RPMI8226 (cell line): ENCODE measurements at regions not wholly inside any gene's neighbourhood (a gene's known extent, or its start where the extent isn't known, plus 50 kb on each side); places are given as distances from the start of the nearest gene placed in this dataset.
"Not testable (repeated sequence)": the region's sequence is repeated elsewhere in the genome, so short reads cannot be mapped to it uniquely, and the experiment has no call there.

Experiments
- DNase-seq: peaks from one replicate; pipeline ENCODE4 v3.0.0-alpha.2; 2015

DNA sequence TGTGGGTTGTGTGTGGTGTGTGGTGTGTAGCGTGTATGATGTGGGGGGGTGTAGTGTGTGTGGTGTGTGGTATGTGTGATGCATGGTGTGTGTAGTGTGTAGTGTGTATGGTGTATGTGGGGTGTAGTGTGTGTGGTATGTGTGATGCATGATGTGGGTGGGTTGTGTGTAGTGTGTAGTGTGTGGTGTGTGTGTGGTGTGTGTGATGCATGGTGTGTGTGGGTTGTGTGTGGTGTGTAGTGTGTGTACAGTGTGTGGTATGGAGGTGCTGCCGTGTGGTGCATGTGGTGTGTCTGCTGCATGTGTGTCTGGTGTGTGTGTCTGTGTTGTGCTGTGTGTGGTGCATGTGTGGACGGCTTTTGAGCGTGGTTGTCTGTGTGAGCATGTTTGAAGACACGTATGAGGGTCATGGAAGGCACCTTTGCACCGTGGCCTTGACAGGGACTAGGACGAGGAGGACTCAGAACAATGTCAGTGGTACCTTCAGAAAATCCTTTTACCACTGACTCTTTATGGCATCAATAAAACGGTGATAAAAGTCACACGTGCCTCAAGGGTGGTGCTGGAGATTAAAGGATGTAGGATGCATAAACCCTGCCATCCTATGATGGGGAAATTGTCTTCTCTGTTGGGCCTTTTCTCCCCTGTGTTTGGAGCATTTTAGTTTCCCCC, 328.7 kb upstream of the B3GAT1 start:
- no peak for DNase-seq

DNA sequence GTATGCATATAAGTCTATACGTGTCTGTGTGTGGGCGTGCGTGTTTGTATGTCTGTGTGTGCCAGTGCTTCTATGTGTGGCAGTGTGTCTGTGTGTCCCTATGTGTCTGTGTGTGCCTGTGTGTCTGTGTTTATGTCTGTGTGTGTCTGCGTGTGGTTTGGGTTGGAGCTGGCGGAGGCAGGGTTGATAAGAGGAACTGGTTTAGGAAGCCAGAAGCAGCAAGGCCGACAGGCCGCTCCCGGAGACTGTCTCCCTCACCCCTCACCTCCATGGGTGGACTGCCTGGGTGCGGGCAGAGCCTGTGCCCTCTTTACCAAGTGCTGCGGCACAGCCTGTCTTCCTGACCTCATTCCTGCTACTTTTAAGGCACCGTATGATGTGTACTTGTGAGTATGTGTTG, 327.1 kb upstream of the B3GAT1 start:
- no peak for DNase-seq

GRCh38 chr11:134738581-134738980, 326.5 kb upstream of the B3GAT1 start:
- no peak for DNase-seq

- no peak for DNase-seq
Observed at GRCh38 chr11:134737563-134738510, 325.8 kb upstream of the B3GAT1 start.

- DNase-seq, result no peak
Observed at GRCh38 chr11:134736251-134736947, 324.4 kb upstream of the B3GAT1 start.

DNA sequence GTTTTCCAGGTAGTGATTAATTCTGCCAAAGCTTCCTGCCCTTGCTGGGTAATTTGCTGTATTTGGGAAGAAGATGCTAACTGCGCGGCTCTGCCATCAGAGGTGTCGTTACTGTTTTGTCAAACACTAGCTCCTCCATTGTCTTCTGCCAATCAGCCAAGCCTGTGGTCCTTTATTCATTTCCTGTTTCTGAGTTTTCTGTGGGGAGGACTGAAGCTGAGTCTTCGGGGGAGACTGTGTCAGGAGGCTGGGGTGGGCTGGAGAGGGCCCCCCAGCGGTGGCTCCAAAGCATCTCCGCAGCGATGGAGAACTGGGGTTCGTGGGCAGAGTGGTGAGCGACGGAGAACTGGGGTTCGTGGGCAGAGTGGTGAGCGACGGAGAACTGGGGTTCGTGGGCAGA, 322.9 kb upstream of the B3GAT1 start:
- no peak for DNase-seq

DNA sequence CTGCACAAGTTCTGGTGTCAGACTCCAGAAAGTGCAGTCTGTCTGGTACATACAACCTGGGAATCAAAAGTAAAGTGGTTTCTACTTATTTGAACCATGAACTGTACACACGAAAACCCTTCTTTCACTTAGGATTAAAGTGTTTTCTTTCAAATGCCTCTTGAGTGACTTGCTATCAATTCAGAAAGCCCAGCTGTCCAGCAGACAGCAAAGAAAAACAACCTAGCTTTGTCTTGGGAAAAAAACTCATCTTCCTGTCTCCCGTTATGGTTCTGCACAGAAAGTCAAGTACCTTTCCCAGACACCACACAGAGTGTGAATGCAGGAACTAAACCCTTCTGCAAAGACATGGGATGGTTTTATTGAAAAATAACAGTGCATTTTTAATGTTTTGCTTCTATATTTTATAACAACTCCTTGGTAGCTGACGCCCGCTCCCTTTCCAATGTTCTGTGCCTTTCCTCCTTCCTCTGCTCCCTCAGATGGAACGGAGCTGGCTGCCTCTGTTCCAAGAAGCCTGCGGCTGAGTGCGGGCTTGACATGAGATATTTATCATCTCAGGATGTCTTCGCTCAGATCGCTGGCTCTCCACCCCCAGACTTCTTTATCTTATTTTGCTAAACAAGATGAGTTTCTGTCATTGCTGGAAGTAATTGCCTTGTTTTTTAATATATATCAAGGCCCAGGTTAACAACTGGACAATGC, 322.3 kb upstream of the B3GAT1 start:
- no peak for DNase-seq

DNA sequence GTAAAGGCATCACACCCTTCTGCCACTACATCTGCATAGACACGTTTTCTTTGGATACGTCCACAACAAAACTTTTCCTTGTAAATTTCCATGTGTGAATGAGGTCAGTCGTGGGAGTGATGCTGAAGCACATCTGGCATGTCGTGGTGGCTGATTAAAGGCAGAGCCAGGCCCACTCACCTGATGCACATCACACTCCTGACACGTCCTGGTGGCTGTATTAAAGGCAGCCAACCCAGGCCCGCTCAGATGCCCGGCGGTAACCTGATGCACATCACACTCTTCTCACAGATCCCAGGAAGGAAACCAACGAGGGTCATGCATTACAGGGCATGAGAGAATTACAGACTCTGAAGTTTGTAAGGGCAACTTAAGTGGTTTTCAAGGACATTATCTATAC, 321.6 kb upstream of the B3GAT1 start:
- DNase-seq, result no peak

- DNase-seq, result no peak
Observed at GRCh38 chr11:134731213-134731961, 319.3 kb upstream of the B3GAT1 start.

DNA sequence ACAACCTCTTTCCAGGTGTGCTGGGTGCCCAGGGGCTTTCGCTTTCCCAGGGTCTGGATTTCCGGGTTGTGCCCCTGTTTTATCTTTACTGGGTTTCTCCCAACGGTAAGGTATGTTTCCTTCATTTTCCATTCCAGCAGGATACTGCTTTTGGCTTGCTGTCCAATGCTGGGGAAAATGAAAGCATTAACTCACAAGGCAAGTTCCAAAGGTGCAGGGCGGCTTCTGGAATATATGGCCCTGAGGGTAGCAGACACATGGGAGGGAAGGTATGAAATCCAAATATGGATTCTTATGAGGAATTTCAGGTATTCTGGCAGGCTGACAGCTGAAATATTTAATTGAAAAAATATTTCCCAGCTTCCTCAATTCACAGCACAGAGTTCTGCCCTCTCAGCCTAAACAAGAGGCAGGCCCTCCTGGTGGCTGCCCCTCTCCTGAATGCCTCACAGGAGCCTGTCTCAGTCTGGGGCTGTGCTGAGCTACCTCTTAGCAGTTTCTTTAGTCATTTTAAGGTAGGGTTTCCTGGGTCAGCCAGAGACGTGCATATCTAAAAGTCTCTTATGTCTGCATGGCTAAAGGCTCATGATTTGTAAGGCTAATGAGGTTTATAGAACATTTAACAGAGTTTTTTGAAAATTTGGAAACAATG, 318.6 kb upstream of the B3GAT1 start:
- DNase-seq, result no peak

- DNase-seq, result no peak
Observed at GRCh38 chr11:134730101-134730500, 318.1 kb upstream of the B3GAT1 start.

DNA sequence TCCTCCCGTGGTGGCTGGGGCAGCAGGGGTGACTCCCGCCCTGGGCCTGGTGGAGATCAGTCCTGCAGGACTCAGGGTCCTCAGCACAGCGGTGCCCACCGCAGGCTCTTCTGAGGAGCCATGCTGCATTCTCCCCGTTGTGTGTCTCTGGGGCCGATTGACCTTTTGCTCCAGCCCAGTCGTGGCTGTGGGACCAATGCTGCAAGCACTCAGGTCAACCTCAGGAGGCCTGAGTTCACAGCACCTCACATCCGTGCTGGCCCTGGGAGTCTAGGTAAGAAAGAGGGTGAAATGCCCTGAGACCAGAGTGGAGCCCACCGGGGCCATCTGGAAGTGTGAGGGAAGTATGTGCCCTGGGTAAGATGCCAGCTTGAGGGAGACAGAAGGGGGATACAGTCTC, 316.1 kb upstream of the B3GAT1 start:
- no peak for DNase-seq

GRCh38 chr11:134727636-134728035, 315.6 kb upstream of the B3GAT1 start:
- DNase-seq, result no peak

DNA sequence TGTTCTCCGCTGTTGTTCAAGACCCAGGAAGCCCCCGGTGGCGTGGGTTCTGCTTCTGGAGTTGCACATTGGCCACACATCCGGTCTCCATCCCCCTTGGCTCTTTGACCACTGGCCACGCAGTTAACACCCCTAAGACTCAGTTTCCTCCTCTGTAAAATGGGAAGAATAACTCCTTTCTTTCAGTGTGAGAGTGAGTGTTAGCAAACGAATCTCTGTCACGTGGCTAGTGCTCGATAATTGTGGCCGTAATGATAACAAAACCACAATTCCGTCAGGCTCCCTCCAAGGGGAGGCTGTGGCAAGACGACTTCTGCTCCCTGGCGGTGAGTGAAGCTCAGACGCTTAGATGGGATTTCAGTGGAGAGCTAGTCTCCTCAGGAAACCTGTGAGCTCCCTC, 315.2 kb upstream of the B3GAT1 start:
- peak; percentile 11 for DNase-seq

DNA sequence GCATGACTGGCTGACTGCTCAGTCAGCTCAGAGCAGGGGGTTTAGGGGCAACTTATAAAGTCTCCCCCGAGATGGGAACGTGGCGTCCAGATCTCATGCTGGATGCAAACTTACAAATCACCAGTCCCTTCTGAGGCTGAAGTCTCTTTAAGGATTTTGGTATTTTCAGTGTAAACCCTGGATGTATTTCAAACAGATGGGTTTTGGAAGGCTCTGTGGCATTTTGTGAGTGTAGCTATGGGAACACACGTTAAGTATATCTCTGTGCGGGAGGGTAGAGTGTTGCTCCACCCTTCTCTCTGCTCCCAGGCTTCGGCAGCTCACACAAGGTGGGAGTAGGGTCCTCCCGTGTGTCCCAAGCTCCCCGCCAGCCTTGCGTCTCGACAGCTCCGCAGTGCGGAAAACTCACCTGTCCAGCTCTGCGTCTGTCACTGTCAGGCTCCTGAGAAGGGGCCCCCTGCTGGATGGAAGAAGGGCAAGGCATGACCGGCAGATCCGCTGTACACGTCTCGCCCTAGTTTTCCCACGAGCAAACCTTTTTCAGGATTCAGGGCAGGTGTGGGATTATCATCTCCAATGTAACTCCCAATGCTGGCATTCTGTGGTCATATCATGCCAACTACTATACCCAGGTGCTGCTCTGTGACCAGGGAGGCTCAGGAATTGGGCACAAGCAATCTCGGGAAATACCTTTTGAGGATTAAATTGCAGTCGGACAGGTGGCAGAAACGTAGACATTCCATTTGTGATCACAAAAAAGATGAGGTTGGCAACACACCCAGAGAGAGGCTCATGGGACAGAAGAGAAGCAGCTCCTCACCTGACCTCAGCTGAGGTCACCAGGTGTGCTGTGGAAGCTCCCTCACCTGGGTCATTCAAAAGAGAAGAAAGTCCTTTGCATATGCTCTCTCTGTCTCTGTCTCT, 313.9 kb upstream of the B3GAT1 start:
- peak; percentile 48 for DNase-seq

DNA sequence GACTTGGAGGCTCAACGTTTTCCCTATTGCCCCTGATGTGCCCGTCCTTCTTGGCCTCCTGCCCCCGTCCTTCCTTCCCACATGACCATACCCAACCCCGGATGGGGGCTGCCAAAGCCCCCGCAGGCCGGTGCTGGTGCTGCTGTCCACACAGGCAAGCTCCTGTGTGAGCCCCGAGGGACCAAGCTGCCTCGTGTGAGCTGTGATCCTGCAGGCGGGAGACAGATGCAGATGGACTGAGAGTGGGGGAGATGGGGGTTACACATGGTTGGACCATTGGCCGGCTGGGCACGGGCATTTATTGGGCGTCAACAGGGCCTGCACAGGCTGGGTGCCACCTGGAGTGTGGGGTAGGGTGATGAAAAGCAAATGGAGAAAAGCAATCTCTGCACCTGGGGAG, 313.2 kb upstream of the B3GAT1 start:
- no peak for DNase-seq

- no peak for DNase-seq
Observed at GRCh38 chr11:134724779-134725140, 312.7 kb upstream of the B3GAT1 start.

- no peak for DNase-seq
Observed at GRCh38 chr11:134724106-134724778, 312.2 kb upstream of the B3GAT1 start.

DNA sequence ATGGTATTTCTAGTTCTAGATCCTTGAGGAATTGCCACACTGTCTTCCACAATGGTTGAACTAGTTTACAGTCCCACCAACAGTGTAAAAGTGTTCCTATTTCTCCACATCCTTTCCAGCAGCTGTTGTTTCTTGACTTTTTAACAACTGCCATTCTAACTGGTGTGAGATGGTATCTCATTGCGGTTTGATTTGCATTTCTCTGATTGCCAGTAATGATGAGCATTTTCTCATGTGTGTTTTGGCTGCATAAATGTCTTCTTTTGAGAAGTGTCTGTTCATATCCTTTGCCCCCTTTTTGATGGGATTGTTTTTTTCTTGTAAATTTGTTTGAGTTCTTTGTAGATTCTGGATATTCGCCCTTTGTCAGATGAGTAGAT, 308.6 kb upstream of the B3GAT1 start:
- DNase-seq, result not testable (repeated sequence)
